GM12865 (cell line): ENCODE measurements at regions not wholly inside any gene's neighbourhood (a gene's known extent, or its start where the extent isn't known, plus 50 kb on each side); places are given as distances from the start of the nearest gene placed in this dataset.
"Not testable (repeated sequence)": the region's sequence is repeated elsewhere in the genome, so short reads cannot be mapped to it uniquely, and the experiment has no call there.

Source experiments
- DNase-seq: peaks from one replicate; pipeline ENCODE4 v3.0.0; 2010; ENCODE audit warnings: low read depth
- H3K4me3 ChIP-seq: 2 replicates; pipeline ENCODE4 v1.5.1; 2011; ENCODE audit warnings: mild to moderate bottlenecking, low read depth, low read length, control low read depth
- CTCF ChIP-seq: IDR thresholded peaks from 2 replicates; pipeline ENCODE4 v1.5.1; 2011; ENCODE audit warnings: low read length, control low read depth, low read depth, inconsistent platforms; ENCODE audit not compliant: insufficient read depth; ENCODE audit errors: missing control alignments

- no peak for DNase-seq
- no peak overlapping the region for H3K4me3 ChIP-seq
- no peak for TF ChIP-seq CTCF
Measured at GRCh38 chr19:21608571-21608970, 103.2 kb downstream of the ZNF429 start.

GRCh38 chr19:21607449-21607848, 102.0 kb downstream of the ZNF429 start:
- no peak for DNase-seq
- no peak for TF ChIP-seq CTCF
- H3K4me3 ChIP-seq: no peak overlapping the region

- not testable (repeated sequence) for H3K4me3 ChIP-seq
Measured at GRCh38 chr19:21607011-21607410, 101.6 kb downstream of the ZNF429 start.

GRCh38 chr19:21606326-21606725, 100.9 kb downstream of the ZNF429 start:
- H3K4me3 ChIP-seq, DNase-seq: not testable (repeated sequence)

More at GRCh38 chr19:21607011-21607410, 101.6 kb downstream of the ZNF429 start:
- DNase-seq: not testable (repeated sequence)

GRCh38 chr19:21604951-21605476, 99.6 kb downstream of the ZNF429 start:
- H3K4me3 ChIP-seq: peak overlapping the region; percentile 20; the same call in 1 of the 2 replicates
- TF ChIP-seq CTCF: no peak
- no peak for DNase-seq
